OCI-LY3 (cell line): ENCODE measurements at regions not wholly inside any gene's neighbourhood (a gene's known extent, or its start where the extent isn't known, plus 50 kb on each side); places are given as distances from the start of the nearest gene placed in this dataset.
"Not testable (repeated sequence)": the region's sequence is repeated elsewhere in the genome, so short reads cannot be mapped to it uniquely, and the experiment has no call there.

Experiments
- H2AFZ ChIP-seq: fragments of 200-600, 300-600 bp; shearing (Covaris generic); 2 replicates; pipeline ENCODE4 v1.6.0; 2014; ENCODE audit warnings: antibody characterized with exemption, low read depth, low read length
- H3K27ac ChIP-seq: fragments of 200-600, 300-600 bp; sonication (generic); 2 replicates; pipeline ENCODE4 v1.5.1; 2014; ENCODE audit warnings: mild to moderate bottlenecking, low read length, moderate library complexity, mixed read lengths
- H3K27me3 ChIP-seq: fragments of 200-600, 300-600 bp; sonication (generic); 2 replicates; pipeline ENCODE4 v1.6.1; 2014; ENCODE audit warnings: low read depth, low read length, mixed read lengths
- H3K36me3 ChIP-seq: fragments of 200-600, 300-600 bp; sonication (generic); replicated peaks from 2 replicates; pipeline ENCODE3; 2014; ENCODE audit warnings: low read depth, low read length, mixed read lengths
- H3K4me1 ChIP-seq: fragments of 300-600, 200-600 bp; sonication (generic); 2 replicates; pipeline ENCODE4 v1.6.1; 2014; ENCODE audit warnings: low read length, mixed read lengths
- H3K4me2 ChIP-seq: fragments of 200-600, 300-600 bp; sonication (generic); 2 replicates; pipeline ENCODE4 v1.6.1; 2014; ENCODE audit warnings: low read length, mixed read lengths
- H3K4me3 ChIP-seq: fragments of 300-600, 200-600 bp; sonication (generic); 2 replicates; pipeline ENCODE4 v1.5.1; 2014; ENCODE audit warnings: antibody characterized with exemption, mild to moderate bottlenecking, low read length, moderate library complexity
- H3K79me2 ChIP-seq: fragments of 300-600, 200-600 bp; shearing (Covaris generic); 2 replicates; pipeline ENCODE4 v1.6.1; 2014; ENCODE audit warnings: mild to moderate bottlenecking, low read length, mixed read lengths
- H3K9ac ChIP-seq: fragments of 300-600, 200-600 bp; shearing (Covaris generic); 2 replicates; pipeline ENCODE4 v1.6.0; 2014; ENCODE audit warnings: mild to moderate bottlenecking, low read length, moderate library complexity
- H3K9me3 ChIP-seq: fragments of 200-600, 300-600 bp; shearing (Covaris generic); 2 replicates; pipeline ENCODE4 v1.6.1; 2014; ENCODE audit warnings: low read length, mixed read lengths; ENCODE audit not compliant: insufficient read depth
- H4K20me1 ChIP-seq: fragments of 200-600, 300-600 bp; sonication (generic); 2 replicates; pipeline ENCODE4 v1.6.1; 2016; ENCODE audit warnings: low read length, mixed read lengths; ENCODE audit not compliant: insufficient read depth
- CTCF ChIP-seq: fragments of 200-600, 300-600 bp; sonication (generic); IDR thresholded peaks from 2 replicates; pipeline ENCODE4 v1.5.1; 2014; ENCODE audit warnings: antibody characterized with exemption, low read length, low read depth
- EZH2phosphoT487 ChIP-seq: fragments of 200-600 bp; shearing (Covaris generic); IDR thresholded peaks from 2 replicates; pipeline ENCODE4 v1.6.1; 2018; ENCODE audit warnings: antibody characterized with exemption, mixed run types, low read depth

- Histone ChIP-seq H3K79me2 (no peaks in the 10 kb centered on the region), H3K9me3 (no peaks in the 10 kb centered on the region; the same call in 1 of the 2 replicates), H3K27me3 (no peaks in the 10 kb centered on the region), H3K4me2 (no peak overlapping the region), H3K36me3 (no peaks in the 10 kb centered on the region), H3K4me1 (no peaks in the 10 kb centered on the region), H2AFZ (no peak overlapping the region), H3K9ac (no peak overlapping the region), H4K20me1 (no peaks in the 10 kb centered on the region), H3K4me3 (no peak overlapping the region), H3K27ac (no peak overlapping the region)
- TF ChIP-seq CTCF (no peak), EZH2phosphoT487 (no peak)
Observed at GRCh38 chr5:120329095-120329494, 135.0 kb upstream of the PRR16 start.

GRCh38 chr5:120330558-120330957, 133.5 kb upstream of the PRR16 start:
- Histone ChIP-seq H2AFZ (no peak overlapping the region), H3K79me2 (no peaks in the 10 kb centered on the region), H3K9ac (no peak overlapping the region), H3K4me2 (no peak overlapping the region), H3K27me3 (no peaks in the 10 kb centered on the region), H3K36me3 (no peaks in the 10 kb centered on the region), H3K4me3 (no peak overlapping the region), H3K4me1 (no peaks in the 10 kb centered on the region), H3K27ac (no peak overlapping the region), H3K9me3 (no peaks in the 10 kb centered on the region; the same call in 1 of the 2 replicates), H4K20me1 (no peaks in the 10 kb centered on the region)
- TF ChIP-seq CTCF (no peak), EZH2phosphoT487 (no peak)

GRCh38 chr5:120344181-120344580, 119.9 kb upstream of the PRR16 start:
- no peak overlapping the region for H3K27ac ChIP-seq
- H3K9me3 ChIP-seq, result no peaks in the 10 kb centered on the region
- H3K79me2 ChIP-seq, result no peaks in the 10 kb centered on the region
- H4K20me1 ChIP-seq, result no peaks in the 10 kb centered on the region
- H2AFZ ChIP-seq, result no peak overlapping the region
- no peaks in the 10 kb centered on the region for H3K36me3 ChIP-seq
- H3K9ac ChIP-seq, result no peak overlapping the region
- TF ChIP-seq CTCF (no peak), EZH2phosphoT487 (no peak)
- no peak overlapping the region for H3K4me2 ChIP-seq
- H3K4me1 ChIP-seq, result no peaks in the 10 kb centered on the region
- no peaks in the 10 kb centered on the region for H3K27me3 ChIP-seq
- no peak overlapping the region for H3K4me3 ChIP-seq

GRCh38 chr5:120345947-120346346, 118.2 kb upstream of the PRR16 start:
- Histone ChIP-seq H3K4me2 (no peak overlapping the region), H3K27ac (no peak overlapping the region), H3K79me2 (no peaks in the 10 kb centered on the region), H3K4me1 (no peaks in the 10 kb centered on the region), H3K27me3 (no peaks in the 10 kb centered on the region), H2AFZ (no peak overlapping the region), H3K9me3 (no peaks in the 10 kb centered on the region), H3K36me3 (no peaks in the 10 kb centered on the region), H4K20me1 (no peaks in the 10 kb centered on the region), H3K4me3 (no peak overlapping the region), H3K9ac (no peak overlapping the region)
- no peak for TF ChIP-seq EZH2phosphoT487
- TF ChIP-seq CTCF, result no peak

GRCh38 chr5:120351071-120351470, 113.0 kb upstream of the PRR16 start:
- H3K27me3 ChIP-seq, H4K20me1 ChIP-seq, H3K4me3 ChIP-seq, H3K4me2 ChIP-seq, H3K9ac ChIP-seq, H3K9me3 ChIP-seq, H3K27ac ChIP-seq, H3K4me1 ChIP-seq, H2AFZ ChIP-seq, H3K79me2 ChIP-seq, H3K36me3 ChIP-seq: not testable (repeated sequence)
